Midbrain (tissue), 1 donor: ENCODE measurements at regions not wholly inside any gene's neighbourhood (a gene's known extent, or its start where the extent isn't known, plus 50 kb on each side); places are given as distances from the start of the nearest gene placed in this dataset.
A peak's percentile ranks its signal among the peaks of the same experiment; 100 is the strongest.
"Not testable (repeated sequence)": the region's sequence is repeated elsewhere in the genome, so short reads cannot be mapped to it uniquely, and the experiment has no call there.

Experiments
- DNase-seq: peaks from one replicate; lab custom pipeline; 2025; lab: John Stamatoyannopoulos, UW

GRCh38 chr9:26492608-26493521 lies 399.7 kb downstream of the CAAP1 start:
- DNase-seq, result not testable (repeated sequence)

GRCh38 chr9:26491922-26492607 lies 400.5 kb downstream of the CAAP1 start:
- not testable (repeated sequence) for DNase-seq

- DNase-seq, result no peak
Measured at GRCh38 chr9:26483991-26484390, 408.6 kb downstream of the CAAP1 start.

DNA sequence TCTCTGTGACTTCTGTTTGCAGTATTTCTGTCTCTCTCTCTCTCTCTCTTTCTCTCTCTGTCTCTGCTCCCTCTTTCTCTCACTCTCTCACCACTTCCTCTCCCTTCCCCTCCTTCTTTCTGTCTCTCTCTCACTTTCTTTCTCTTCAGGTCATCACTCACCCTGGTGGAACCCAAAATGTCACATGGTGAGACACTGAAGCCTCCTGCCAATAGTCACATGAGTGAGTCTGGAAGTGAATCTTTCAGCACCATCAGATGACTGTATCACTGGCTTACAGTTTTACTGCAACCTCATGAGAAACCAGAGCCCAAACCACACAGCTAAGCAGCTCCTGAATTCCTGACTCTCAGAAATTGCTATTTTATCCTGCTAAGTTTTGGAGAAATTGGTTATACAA lies 414.6 kb downstream of the CAAP1 start:
- no peak for DNase-seq

- DNase-seq, result peak; percentile 58
Measured at GRCh38 chr9:26471261-26471660, 421.3 kb downstream of the CAAP1 start.

DNA sequence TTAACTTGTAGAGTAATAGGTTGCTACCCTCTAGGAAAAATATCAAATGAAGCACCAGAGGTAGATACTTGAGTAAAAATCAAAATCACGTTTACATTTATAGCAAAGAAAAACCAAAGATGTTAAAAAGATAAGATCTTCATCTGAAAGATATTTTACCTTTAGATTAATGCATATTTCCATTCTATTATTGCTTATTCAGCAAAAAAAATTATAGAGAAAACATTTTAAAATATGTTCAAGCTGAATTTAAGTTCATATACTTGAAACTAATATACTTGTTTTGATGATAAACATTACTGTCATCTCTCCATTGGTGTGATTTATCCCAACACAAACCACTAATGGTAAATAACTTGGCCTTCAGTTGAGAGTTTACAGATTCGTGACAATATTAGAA lies 422.3 kb downstream of the CAAP1 start:
- no peak for DNase-seq

DNA sequence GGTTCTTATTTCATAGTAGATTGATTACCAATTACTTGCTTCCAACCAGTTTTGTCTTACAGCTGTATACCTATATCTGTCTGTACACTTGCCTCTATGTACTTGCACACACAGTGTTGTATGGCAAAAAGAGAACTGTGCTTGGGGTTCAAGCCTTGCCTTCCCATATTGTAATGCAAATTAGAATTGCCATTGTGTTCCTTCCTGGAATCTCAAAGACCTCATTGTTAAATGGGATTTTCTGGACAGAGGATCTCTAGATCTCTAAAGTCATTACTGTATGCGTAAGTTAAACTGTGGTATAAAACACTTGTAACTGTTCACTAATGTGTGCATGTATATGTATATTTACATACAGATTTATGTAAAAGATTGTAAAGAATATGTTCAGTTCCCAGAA lies 428.8 kb downstream of the CAAP1 start:
- DNase-seq, result no peak

- no peak for DNase-seq
Measured at GRCh38 chr9:26462751-26463150, 429.9 kb downstream of the CAAP1 start.

- no peak for DNase-seq
Measured at GRCh38 chr9:26462213-26462612, 430.4 kb downstream of the CAAP1 start.

- DNase-seq, result no peak
Measured at GRCh38 chr9:26460624-26461023, 432.0 kb downstream of the CAAP1 start.

- no peak for DNase-seq
Measured at GRCh38 chr9:26459959-26460358, 432.6 kb downstream of the CAAP1 start.

- DNase-seq, result no peak
Measured at GRCh38 chr9:26458054-26458453, 434.5 kb downstream of the CAAP1 start.

- DNase-seq, result no peak
Measured at GRCh38 chr9:26457151-26457550, 435.5 kb downstream of the CAAP1 start.

DNA sequence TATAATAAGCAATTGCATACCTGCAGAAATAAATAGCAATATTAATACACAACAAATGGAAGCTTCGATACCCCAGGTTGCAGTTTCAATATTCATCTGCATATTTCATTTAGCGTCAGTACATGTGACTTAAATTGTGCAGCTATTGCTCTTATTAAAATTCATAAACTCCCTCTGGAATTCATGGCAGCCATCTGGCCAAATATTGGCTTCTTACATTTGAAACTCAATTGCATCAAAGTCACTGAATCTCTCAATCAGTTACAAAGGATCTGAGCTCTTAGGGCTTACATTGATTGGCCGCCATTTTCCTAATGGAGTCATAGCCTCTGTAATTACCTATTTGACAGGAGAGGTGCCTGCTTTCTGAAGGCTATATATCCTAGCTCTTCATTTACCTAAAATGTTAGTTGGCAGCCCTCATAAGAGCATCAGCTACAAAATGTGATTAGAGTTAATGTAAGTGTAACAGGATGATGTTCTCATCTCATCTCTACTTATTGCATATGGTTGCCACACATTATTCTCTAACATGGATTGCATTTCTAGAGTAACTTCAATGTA lies 453.5 kb downstream of the CAAP1 start:
- DNase-seq, result no peak

GRCh38 chr9:26437056-26437711 lies 455.4 kb downstream of the CAAP1 start:
- peak; percentile 78 for DNase-seq

DNA sequence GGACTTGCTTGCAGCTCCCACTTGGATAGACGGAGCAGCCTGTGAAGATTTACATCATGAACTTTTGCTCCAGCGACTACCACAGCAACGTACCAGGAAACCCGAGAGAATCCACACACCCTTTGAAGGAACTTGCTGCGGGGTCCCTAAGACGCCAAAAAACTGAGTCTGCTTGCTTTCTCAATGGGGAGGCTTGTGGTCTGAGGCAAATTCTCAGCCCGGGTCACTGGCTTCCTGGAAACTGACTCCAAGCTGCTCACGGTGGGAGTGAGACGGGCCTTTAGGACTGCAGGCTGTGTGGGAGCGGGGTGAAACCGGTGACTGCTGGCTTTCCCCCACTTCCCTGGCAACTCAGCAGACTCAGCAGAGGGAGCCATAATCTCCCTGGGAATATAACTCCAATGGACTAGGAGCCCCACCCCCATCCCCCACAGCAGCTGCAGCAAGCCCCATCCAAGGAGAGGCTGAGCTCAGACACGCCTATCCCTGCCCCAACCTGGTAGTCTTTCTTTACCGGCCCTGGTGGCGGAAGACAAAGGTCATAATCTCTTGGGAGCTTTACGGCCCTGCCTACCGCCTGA lies 466.0 kb downstream of the CAAP1 start:
- no peak for DNase-seq

DNA sequence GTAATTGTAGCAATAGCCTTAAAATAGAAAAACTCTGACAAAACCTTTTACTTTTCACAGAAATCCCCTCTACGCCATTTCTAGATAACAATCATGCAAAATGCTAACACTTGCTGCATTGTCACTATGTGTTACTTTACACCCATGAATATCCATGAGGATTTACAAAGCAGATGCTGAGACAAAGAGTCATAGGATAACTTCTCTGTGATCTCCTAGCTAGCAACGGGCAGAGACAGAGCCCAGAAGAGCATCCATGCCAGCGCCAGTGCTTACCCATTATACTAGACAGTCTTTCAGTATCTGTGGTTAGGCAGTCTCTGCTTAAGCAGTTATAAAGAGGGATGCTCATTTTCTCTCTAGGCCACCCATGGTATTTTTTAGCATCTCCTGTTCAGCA lies 474.1 kb downstream of the CAAP1 start:
- no peak for DNase-seq

DNA sequence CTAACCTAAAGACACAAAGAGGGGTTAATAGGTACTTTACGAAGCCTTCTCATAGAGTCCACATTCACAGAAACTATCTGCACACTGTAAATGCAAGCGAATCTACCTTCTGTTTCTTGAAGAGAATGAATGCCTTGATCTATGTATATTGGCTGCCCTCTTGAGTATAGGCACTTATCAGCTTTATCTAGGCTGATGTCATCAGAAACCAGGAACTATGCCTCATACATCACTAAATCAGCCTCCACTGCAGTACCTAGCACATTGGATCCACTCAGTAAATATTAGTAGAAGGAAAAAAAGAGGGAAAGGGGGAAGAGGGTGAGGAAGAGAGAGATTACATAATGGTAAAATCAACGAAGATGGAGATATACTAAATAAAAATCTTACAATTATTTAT lies 477.1 kb downstream of the CAAP1 start:
- DNase-seq, result no peak

- no peak for DNase-seq
Measured at GRCh38 chr9:26413611-26414010, 479.0 kb downstream of the CAAP1 start.

GRCh38 chr9:26412446-26412845 lies 480.2 kb downstream of the CAAP1 start:
- no peak for DNase-seq

DNA sequence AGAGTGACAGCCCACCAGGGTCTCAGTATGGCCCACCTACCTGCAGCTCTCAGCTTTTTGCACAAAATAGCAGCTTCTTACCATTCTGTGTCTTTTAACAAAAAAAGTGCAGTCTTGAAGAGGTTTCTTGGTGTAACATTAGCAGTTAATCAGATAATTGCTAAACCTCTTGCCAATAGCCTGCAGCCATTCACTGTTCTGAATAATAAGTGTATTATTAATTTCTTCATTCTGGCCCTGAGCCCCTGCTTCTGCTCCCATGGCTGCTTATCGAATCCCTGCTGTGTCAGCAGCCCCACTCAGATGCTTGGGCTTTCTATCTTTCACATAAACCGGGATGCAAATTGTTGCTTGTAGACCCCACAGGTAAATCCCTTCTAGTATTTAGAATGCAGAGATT lies 485.9 kb downstream of the CAAP1 start:
- no peak for DNase-seq

GRCh38 chr9:26399556-26399955 lies 493.0 kb downstream of the CAAP1 start:
- no peak for DNase-seq
